Epidermal melanocyte (primary cell): ENCODE measurements at regions not wholly inside any gene's neighbourhood (a gene's known extent, or its start where the extent isn't known, plus 50 kb on each side); places are given as distances from the start of the nearest gene placed in this dataset.

Source experiments
- DNase-seq: peaks from one replicate; pipeline ENCODE4 v3.0.0; 2011; ENCODE audit warnings: low spot score; ENCODE audit not compliant: insufficient read length

DNA sequence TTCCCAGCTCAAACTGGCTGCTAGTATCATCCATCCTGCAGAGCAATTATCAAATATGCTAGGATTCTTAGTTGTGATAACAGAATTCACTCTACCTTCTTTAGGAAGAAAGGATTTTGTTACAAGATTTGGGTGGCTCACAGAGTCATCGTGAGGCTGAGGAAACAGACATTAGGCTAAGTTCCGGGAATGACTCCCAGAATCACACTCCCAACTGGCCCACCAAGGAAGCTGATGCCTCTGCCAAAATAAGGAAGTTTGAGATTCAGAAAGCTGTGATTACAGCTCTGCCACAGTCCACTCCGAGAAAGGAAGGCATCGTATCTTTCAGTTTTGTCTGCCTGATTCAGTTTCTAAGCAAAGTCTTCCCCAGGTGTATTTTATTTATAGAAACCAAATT, 50.6 kb upstream of the LYPLAL1 start:
- no peak for DNase-seq
